ENCODE measurements at regions not wholly inside any gene's neighbourhood (a gene's known extent, or its start where the extent isn't known, plus 50 kb on each side); places are given as distances from the start of the nearest gene placed in this dataset.

DNA sequence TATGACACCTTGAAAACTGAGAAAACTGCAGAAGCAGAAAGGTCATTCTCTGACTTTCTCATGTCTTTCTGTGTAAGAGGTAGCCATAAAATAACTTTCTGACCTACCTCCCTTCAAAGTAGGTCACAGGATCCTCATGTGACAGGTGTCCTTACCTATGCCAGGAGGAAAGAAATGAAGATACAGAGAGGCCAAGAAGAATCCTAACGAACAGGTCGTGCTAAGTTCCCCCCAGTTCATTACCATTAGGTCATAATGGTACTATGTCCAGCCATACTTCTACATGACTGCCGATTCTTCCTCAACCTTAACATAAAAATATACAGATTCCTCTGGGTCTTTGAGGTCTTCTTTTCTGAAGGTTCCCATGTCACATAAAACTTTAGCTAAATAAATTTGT lies 118.6 kb downstream of the FOXB1 start:
- no peak for DNase-seq (ENCODE audit: low read depth)
- no peak overlapping the region for H3K4me3 ChIP-seq (ENCODE audit: low read length)
- TF ChIP-seq, protein P1, sequence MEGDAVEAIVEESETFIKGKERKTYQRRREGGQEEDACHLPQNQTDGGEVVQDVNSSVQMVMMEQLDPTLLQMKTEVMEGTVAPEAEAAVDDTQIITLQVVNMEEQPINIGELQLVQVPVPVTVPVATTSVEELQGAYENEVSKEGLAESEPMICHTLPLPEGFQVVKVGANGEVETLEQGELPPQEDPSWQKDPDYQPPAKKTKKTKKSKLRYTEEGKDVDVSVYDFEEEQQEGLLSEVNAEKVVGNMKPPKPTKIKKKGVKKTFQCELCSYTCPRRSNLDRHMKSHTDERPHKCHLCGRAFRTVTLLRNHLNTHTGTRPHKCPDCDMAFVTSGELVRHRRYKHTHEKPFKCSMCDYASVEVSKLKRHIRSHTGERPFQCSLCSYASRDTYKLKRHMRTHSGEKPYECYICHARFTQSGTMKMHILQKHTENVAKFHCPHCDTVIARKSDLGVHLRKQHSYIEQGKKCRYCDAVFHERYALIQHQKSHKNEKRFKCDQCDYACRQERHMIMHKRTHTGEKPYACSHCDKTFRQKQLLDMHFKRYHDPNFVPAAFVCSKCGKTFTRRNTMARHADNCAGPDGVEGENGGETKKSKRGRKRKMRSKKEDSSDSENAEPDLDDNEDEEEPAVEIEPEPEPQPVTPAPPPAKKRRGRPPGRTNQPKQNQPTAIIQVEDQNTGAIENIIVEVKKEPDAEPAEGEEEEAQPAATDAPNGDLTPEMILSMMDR (conservative IDR thresholded peaks at IDR 0.05; ENCODE audit: low read depth, low read length): no peak

DNA sequence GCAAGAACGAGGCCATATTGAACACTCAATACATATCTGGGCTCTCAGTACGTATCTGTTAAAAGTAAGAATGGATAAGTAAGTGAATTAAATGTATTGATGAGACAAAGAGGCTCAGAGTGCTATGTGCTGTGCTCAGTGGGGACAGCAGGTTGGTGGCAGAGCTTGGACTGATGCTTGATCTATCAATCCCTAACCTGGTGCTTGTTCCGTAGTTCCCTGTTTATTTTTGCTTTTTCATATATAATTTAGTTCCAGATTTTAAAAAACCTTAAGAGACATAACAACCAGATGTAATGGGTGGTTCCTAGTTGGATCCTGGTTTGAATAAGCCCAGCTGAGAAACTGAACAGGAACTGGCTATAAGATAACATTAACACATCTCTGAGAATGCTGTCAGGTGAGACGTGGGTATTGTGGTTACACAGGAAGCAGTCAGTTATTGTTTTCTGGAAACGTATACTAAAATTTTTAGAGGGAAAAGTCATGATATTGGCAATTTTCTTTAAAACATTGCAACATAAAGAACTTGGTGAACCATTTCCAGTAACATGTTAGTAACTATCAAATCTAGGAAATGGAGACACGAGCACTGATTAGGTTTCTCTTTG lies 120.5 kb downstream of the FOXB1 start:
- H3K4me3 ChIP-seq (ENCODE audit: low read length): no peak overlapping the region
- TF ChIP-seq, protein P1 (conservative IDR thresholded peaks at IDR 0.05; ENCODE audit: low read depth, low read length): no peak
- no peak for DNase-seq (ENCODE audit: low read depth)

DNA sequence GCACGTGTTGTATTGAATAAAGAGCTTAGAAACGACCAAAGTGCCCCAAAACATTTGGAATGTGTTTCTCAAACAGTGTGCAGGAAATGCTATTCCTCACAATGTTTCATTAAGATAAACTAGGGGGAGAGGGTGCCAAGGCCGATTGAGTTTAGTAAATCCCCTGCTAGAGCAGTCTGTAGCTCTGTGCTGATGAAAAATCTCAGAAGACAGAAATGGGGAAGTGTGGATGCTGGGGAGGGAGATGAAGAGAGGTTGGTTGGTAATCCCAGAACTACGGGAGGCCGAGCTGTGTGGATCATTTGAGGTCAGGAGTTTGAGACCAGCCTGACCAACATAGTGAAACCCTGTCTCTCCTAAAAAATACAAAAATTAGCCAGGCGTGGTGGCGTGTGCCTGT lies 121.2 kb downstream of the FOXB1 start:
- DNase-seq (ENCODE audit: low read depth): no peak
- TF ChIP-seq, protein P1 (conservative IDR thresholded peaks at IDR 0.05; ENCODE audit: low read depth, low read length): no peak
- no peak overlapping the region for H3K4me3 ChIP-seq (ENCODE audit: low read length)

DNA sequence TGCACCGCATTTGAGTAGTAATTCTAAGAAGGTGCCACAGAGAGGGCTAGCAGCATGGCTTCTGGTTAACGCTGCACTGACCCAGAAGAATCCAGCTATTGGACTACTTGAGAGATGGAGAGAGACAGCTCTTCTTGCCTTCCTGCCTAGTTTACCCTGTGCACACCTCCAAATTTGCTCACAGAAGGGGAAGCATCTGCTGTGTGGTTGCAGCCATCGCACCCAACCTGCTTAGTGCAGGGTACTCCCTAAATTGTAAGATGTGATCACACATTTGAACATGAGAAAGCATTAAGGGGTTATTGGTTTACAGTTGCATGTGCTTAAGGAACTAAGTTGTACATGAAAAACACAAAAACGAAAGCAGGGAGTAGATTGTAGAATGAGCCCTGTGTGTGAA lies 122.1 kb downstream of the FOXB1 start:
- no peak for DNase-seq (ENCODE audit: low read depth)
- TF ChIP-seq, protein P1 (conservative IDR thresholded peaks at IDR 0.05; ENCODE audit: low read depth, low read length): no peak
- no peak overlapping the region for H3K4me3 ChIP-seq (ENCODE audit: low read length)

DNA sequence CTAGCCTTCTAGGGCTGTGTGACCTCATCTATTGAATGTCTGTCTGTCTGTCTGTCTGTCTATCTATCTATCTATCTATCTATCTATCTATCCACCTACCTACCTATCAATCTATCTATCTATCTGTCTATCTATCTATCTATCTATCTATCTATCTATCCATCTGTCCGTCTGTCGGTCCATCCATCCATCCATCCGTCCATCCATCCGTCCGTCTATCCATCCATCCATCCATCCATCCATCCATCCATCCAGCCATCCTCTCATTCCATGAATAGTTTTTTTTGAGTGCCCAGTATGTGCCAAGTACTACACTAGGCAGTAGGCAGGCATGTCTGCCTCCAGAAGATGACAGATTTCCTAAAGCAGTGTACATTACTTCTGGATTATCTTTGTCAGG lies 122.5 kb downstream of the FOXB1 start:
- TF ChIP-seq, protein P1 (conservative IDR thresholded peaks at IDR 0.05; ENCODE audit: low read depth, low read length): no peak
- DNase-seq (ENCODE audit: low read depth): no peak
- no peak overlapping the region for H3K4me3 ChIP-seq (ENCODE audit: low read length)

DNA sequence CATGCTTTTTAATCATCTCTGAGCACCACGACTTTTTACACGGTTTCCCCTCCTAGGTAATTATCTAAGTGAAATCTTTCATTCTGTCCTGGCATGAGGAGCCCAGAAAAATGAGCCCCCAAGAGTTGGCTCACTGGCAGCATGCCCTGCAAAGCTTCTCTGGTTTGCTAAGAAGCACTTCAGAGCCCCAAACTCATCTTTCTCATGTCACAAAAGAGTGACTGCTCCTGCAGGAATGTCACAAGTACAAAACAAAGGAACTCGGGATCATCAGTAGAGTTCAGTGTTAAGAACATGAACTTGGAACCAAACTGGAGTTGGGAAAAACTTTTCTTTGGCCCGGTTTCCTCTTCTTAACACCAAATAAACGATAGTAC lies 123.9 kb downstream of the FOXB1 start:
- H3K4me3 ChIP-seq (ENCODE audit: low read length): peak overlapping the region; percentile 51
- no peak for DNase-seq (ENCODE audit: low read depth)
- TF ChIP-seq, protein P1 (conservative IDR thresholded peaks at IDR 0.05; ENCODE audit: low read depth, low read length): no peak

DNA sequence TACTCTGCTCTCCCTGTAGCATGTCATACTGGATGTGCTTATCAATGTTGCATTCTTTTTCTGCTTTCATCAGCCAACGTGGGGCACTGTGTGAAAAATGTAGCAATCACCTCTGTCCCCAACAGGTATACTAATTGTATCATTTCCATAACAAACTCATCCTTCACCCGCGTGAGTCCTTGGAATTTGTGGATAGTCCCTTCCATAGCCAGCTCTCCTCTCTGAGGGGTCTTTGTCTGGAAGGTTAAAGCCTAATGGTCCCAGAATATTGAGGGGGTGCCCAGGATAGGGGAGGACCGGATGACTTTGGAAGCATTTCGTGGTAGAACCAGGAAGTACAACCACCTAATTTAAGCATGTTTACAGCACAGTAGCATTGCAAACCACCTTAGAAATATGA lies 124.6 kb downstream of the FOXB1 start:
- DNase-seq (ENCODE audit: low read depth): no peak
- TF ChIP-seq, protein P1 (conservative IDR thresholded peaks at IDR 0.05; ENCODE audit: low read depth, low read length): no peak
- no peak overlapping the region for H3K4me3 ChIP-seq (ENCODE audit: low read length)

Data from retinal pigment epithelial cell (primary cell).